Calu3 (cell line): ENCODE measurements at regions not wholly inside any gene's neighbourhood (a gene's known extent, or its start where the extent isn't known, plus 50 kb on each side); places are given as distances from the start of the nearest gene placed in this dataset.

Source experiments
- BruUV-seq: library from RNA; stranded (reverse); fragments of 400-500 nt; replicated peaks from 2 replicates; lab custom pipeline; 2021; lab: Mats Ljungman, UMichigan
- CTCF ChIA-PET: fragments of 300-600 bp; sonication (Branson Sonifier 250); formaldehyde crosslinking; loops from one replicate; lab custom pipeline; 2022; ENCODE audit warnings: antibody characterized with exemption; lab: Charles Lee
- DNase-seq: peaks from one replicate; pipeline ENCODE4 v3.0.0; 2022
- H3K27ac Mint-ChIP-seq: one replicate; pipeline ENCODE4 v1.8.0; 2022; ENCODE audit warnings: mixed read lengths; ENCODE audit not compliant: unreplicated experiment
- H3K27me3 Mint-ChIP-seq: one replicate; pipeline ENCODE4 v1.8.0; 2022; ENCODE audit warnings: mixed read lengths; ENCODE audit not compliant: unreplicated experiment
- H3K36me3 Mint-ChIP-seq: one replicate; pipeline ENCODE4 v1.8.0; 2022; ENCODE audit warnings: mild to moderate bottlenecking, moderate library complexity, mixed read lengths; ENCODE audit not compliant: insufficient read depth, unreplicated experiment
- H3K4me1 Mint-ChIP-seq: one replicate; pipeline ENCODE4 v1.8.0; 2022; ENCODE audit warnings: mild to moderate bottlenecking, low read depth, mixed read lengths; ENCODE audit not compliant: unreplicated experiment
- H3K4me3 Mint-ChIP-seq: one replicate; pipeline ENCODE4 v1.8.0; 2022; ENCODE audit warnings: mild to moderate bottlenecking, low read depth, moderate library complexity, mixed read lengths; ENCODE audit not compliant: unreplicated experiment
- H3K9me3 Mint-ChIP-seq: one replicate; pipeline ENCODE4 v1.8.0; 2022; ENCODE audit warnings: low read depth, mixed read lengths; ENCODE audit not compliant: unreplicated experiment
- CTCF ChIP-seq: fragments of 200-600 bp; IDR thresholded peaks from one replicate; pipeline ENCODE4 v1.8.0; 2022; ENCODE audit warnings: antibody characterized with exemption; ENCODE audit not compliant: unreplicated experiment
- intact Hi-C: fragments of 100-400 bp; cut with micrococcal nuclease; formaldehyde crosslinking; loops from one replicate; pipeline ENCODE4 v1.10.0; 2022; ENCODE audit not compliant: unreplicated experiment

GRCh38 chr10:2401459-2401858, 664.1 kb upstream of the ADARB2 start:
- no peak for DNase-seq
- H3K27me3 Mint-ChIP-seq: peaks cover 34% of the 10 kb centered on the region
- H3K9me3 Mint-ChIP-seq: peaks cover 7% of the 10 kb centered on the region
- CTCF ChIA-PET: no interaction called here
- BruUV-seq: no TSS peak
- no peak overlapping the region for H3K4me3 Mint-ChIP-seq
- no peak for TF ChIP-seq CTCF
- no peaks in the 10 kb centered on the region for H3K36me3 Mint-ChIP-seq
- H3K4me1 Mint-ChIP-seq: no peaks in the 10 kb centered on the region
- intact Hi-C loops: no loop called here
- H3K27ac Mint-ChIP-seq: no peak overlapping the region

- Mint-ChIP-seq H3K9me3 (peaks cover 4% of the 10 kb centered on the region), H3K4me3 (no peak overlapping the region), H3K4me1 (no peaks in the 10 kb centered on the region), H3K36me3 (no peaks in the 10 kb centered on the region), H3K27me3 (peaks cover 34% of the 10 kb centered on the region), H3K27ac (no peak overlapping the region)
- no peak for DNase-seq
- no peak for TF ChIP-seq CTCF
- BruUV-seq: no TSS peak
- intact Hi-C loops: no loop called here
- CTCF ChIA-PET: no interaction called here
Measured at GRCh38 chr10:2399482-2399881, 662.2 kb upstream of the ADARB2 start.

- Mint-ChIP-seq H3K27me3 (peaks cover 9% of the 10 kb centered on the region), H3K9me3 (peaks cover 5% of the 10 kb centered on the region), H3K4me3 (no peak overlapping the region), H3K4me1 (no peaks in the 10 kb centered on the region), H3K27ac (no peak overlapping the region), H3K36me3 (no peaks in the 10 kb centered on the region)
- no TSS peak for BruUV-seq
- intact Hi-C loops: no loop called here
- CTCF ChIA-PET: no interaction called here
- no peak for DNase-seq
- no peak for TF ChIP-seq CTCF
Measured at GRCh38 chr10:2392145-2392812, 655.0 kb upstream of the ADARB2 start.

- H3K9me3 Mint-ChIP-seq: peaks cover 17% of the 10 kb centered on the region
- peaks cover 9% of the 10 kb centered on the region for H3K27me3 Mint-ChIP-seq
- BruUV-seq: no TSS peak
- TF ChIP-seq CTCF: no peak
- DNase-seq: no peak
- H3K4me3 Mint-ChIP-seq: no peak overlapping the region
- no peak overlapping the region for H3K27ac Mint-ChIP-seq
- intact Hi-C loops: no loop called here
- H3K4me1 Mint-ChIP-seq: no peaks in the 10 kb centered on the region
- CTCF ChIA-PET: no interaction called here
- H3K36me3 Mint-ChIP-seq: no peaks in the 10 kb centered on the region
Measured at GRCh38 chr10:2387672-2388071, 650.3 kb upstream of the ADARB2 start.
